ENCODE measurements at regions not wholly inside any gene's neighbourhood (a gene's known extent, or its start where the extent isn't known, plus 50 kb on each side); places are given as distances from the start of the nearest gene placed in this dataset.

GRCh38 chr21:34004013-34004938, 69.1 kb upstream of the MRPS6 start:
- H3K36me3 ChIP-seq (ENCODE audit: control insufficient read depth in 2 of 2, insufficient read depth in 1 of 2, low read length in 2 of 2) = no peaks in the 10 kb centered on the region
- H3K27ac ChIP-seq (ENCODE audit: extremely low read depth, low read depth, low read length) = no peak overlapping the region
- H3K9me3 ChIP-seq (ENCODE audit: control insufficient read depth, insufficient read depth, low read depth, low read length) = no peaks in the 10 kb centered on the region
- H3K4me3 ChIP-seq (ENCODE audit: low read depth, low read length) = no peak overlapping the region
- CTCF ChIA-PET = interaction anchor here (0.6 to 0.7 kb wide), 3 partner anchors 270 to 780 kb away, joined by 3 to 6 read pairs (median 4); no protein-coding TSS in a partner anchor
- TF ChIP-seq HOXD13 (CRISPR knock-in tag; IDR thresholded peaks at IDR 0.05; ENCODE audit: borderline replicate concordance) (no peak), ZNF416 (tag by site-specific recombination; IDR thresholded peaks at IDR 0.05) (peak; percentile 91)
- POLR2A ChIA-PET = no interaction called here
- H3K4me1 ChIP-seq (ENCODE audit: control insufficient read depth, insufficient read depth, low read length) = no peaks in the 10 kb centered on the region

- no peaks in the 10 kb centered on the region for H3K9me3 ChIP-seq (ENCODE audit: control insufficient read depth, insufficient read depth, low read depth, low read length)
- POLR2A ChIA-PET = no interaction called here
- TF ChIP-seq CTCF (tag by site-specific recombination; IDR thresholded peaks at IDR 0.05) (no peak), ZNF645 (tag by site-specific recombination; IDR thresholded peaks at IDR 0.05) (no peak), ZNF19 (tag by site-specific recombination; IDR thresholded peaks at IDR 0.05; ENCODE audit: low read depth) (no peak), ZFP69B (tag by site-specific recombination; IDR thresholded peaks at IDR 0.05) (no peak), ZNF48 (tag by site-specific recombination; IDR thresholded peaks at IDR 0.05) (no peak), ZNF518A (tag by site-specific recombination; conservative IDR thresholded peaks at IDR 0.05; ENCODE audit: low read depth) (no peak), ZNF202 (tag by site-specific recombination; IDR thresholded peaks at IDR 0.05; ENCODE audit: borderline replicate concordance) (no peak), KLF17 (tag by site-specific recombination; IDR thresholded peaks at IDR 0.05) (no peak), ZNF660 (tag by site-specific recombination; IDR thresholded peaks at IDR 0.05) (no peak), ZNF560 (tag by site-specific recombination; IDR thresholded peaks at IDR 0.05; ENCODE audit: borderline replicate concordance) (no peak), YY2 (tag by site-specific recombination; IDR thresholded peaks at IDR 0.05) (no peak), ZNF549 (tag by site-specific recombination; IDR thresholded peaks at IDR 0.05) (no peak), ZNF214 (tag by site-specific recombination; IDR thresholded peaks at IDR 0.05; ENCODE audit: borderline replicate concordance) (no peak), ZNF175 (tag by site-specific recombination; IDR thresholded peaks at IDR 0.05) (no peak), KLF9 (tag by site-specific recombination; IDR thresholded peaks at IDR 0.05; ENCODE audit: low read depth) (no peak), ZNF670 (tag by site-specific recombination; IDR thresholded peaks at IDR 0.05; ENCODE audit: low read depth) (no peak), ZNF791 (tag by site-specific recombination; IDR thresholded peaks at IDR 0.05) (no peak), ZSCAN18 (tag by site-specific recombination; IDR thresholded peaks at IDR 0.05) (no peak)
Measured at GRCh38 chr21:34003428-34003827, 70.0 kb upstream of the MRPS6 start.

More at GRCh38 chr21:34003428-34003827, 70.0 kb upstream of the MRPS6 start:
- no peaks in the 10 kb centered on the region for H3K4me1 ChIP-seq (ENCODE audit: control insufficient read depth, insufficient read depth, low read length)
- no peak overlapping the region for H3K4me3 ChIP-seq (ENCODE audit: low read depth, low read length)
- CTCF ChIA-PET = interaction anchor here (0.6 kb wide), 1 partner anchor 779 kb away, joined by 6 read pairs; no protein-coding TSS in a partner anchor
- H3K27ac ChIP-seq (ENCODE audit: extremely low read depth, low read depth, low read length) = no peak overlapping the region
- H3K36me3 ChIP-seq (ENCODE audit: control insufficient read depth in 2 of 2, insufficient read depth in 1 of 2, low read length in 2 of 2) = no peaks in the 10 kb centered on the region
